MM.1S (cell line): ENCODE measurements at regions not wholly inside any gene's neighbourhood (a gene's known extent, or its start where the extent isn't known, plus 50 kb on each side); places are given as distances from the start of the nearest gene placed in this dataset.
"Not testable (repeated sequence)": the region's sequence is repeated elsewhere in the genome, so short reads cannot be mapped to it uniquely, and the experiment has no call there.

ENCODE experiments used
- DNase-seq: peaks from one replicate; pipeline ENCODE4 v3.0.0-alpha.2; 2015
- H2AFZ ChIP-seq: fragments of 300-600 bp; sonication (generic); 2 replicates; pipeline ENCODE4 v1.6.0; 2016; ENCODE audit warnings: antibody characterized with exemption, low read length
- H3F3A ChIP-seq: fragments of 300-600 bp; sonication (generic); 2 replicates; pipeline ENCODE4 v1.6.1; 2016; ENCODE audit warnings: mild to moderate bottlenecking, antibody characterized with exemption, low read length, moderate library complexity, mixed read lengths; ENCODE audit not compliant: insufficient read depth
- H3K27ac ChIP-seq: fragments of 300-600 bp; sonication (generic); 2 replicates; pipeline ENCODE4 v1.5.1; 2016; ENCODE audit warnings: mild to moderate bottlenecking, low read length
- H3K27me3 ChIP-seq: fragments of 300-600 bp; sonication (generic); replicated peaks from 2 replicates; pipeline ENCODE4 v1.6.0; 2016; ENCODE audit warnings: low read length; ENCODE audit not compliant: insufficient read depth
- H3K36me3 ChIP-seq: fragments of 300-600 bp; sonication (generic); replicated peaks from 2 replicates; pipeline ENCODE4 v1.6.1; 2016; ENCODE audit warnings: mild to moderate bottlenecking, low read length, mixed read lengths; ENCODE audit not compliant: insufficient read depth
- H3K4me1 ChIP-seq: fragments of 300-600 bp; sonication (generic); 2 replicates; pipeline ENCODE4 v1.6.1; 2016; ENCODE audit warnings: low read length, mixed read lengths
- H3K4me2 ChIP-seq: fragments of 300-600 bp; sonication (generic); 2 replicates; pipeline ENCODE4 v1.6.0; 2016; ENCODE audit warnings: low read depth, low read length
- H3K4me3 ChIP-seq: fragments of 300-600 bp; sonication (generic); 2 replicates; pipeline ENCODE4 v1.5.1; 2016; ENCODE audit warnings: low read length, mixed read lengths
- H3K79me2 ChIP-seq: fragments of 300-600 bp; sonication (generic); 2 replicates; pipeline ENCODE4 v1.6.1; 2016; ENCODE audit warnings: mixed run types, low read length, mixed read lengths
- H3K9ac ChIP-seq: fragments of 300-600 bp; sonication (generic); 2 replicates; pipeline ENCODE4 v1.6.1; 2016; ENCODE audit warnings: low read length, mixed read lengths
- H3K9me2 ChIP-seq: fragments of 300-600 bp; sonication (generic); replicated peaks from 2 replicates; pipeline ENCODE4 v1.6.1; 2016; ENCODE audit warnings: mild to moderate bottlenecking, low read length, mixed read lengths; ENCODE audit not compliant: insufficient read depth
- H3K9me3 ChIP-seq: fragments of 300-600 bp; sonication (generic); replicated peaks from 2 replicates; pipeline ENCODE4 v1.6.1; 2016; ENCODE audit warnings: mild to moderate bottlenecking, low read length, mixed read lengths; ENCODE audit not compliant: insufficient read depth
- H4K20me1 ChIP-seq: fragments of 300-600 bp; sonication (generic); 2 replicates; pipeline ENCODE4 v1.6.1; 2016; ENCODE audit warnings: mild to moderate bottlenecking, low read length, moderate library complexity, mixed read lengths; ENCODE audit not compliant: insufficient read depth
- EZH2 ChIP-seq: fragments of 300-600 bp; sonication (generic); optimal IDR thresholded peaks from 2 replicates; pipeline ENCODE3; 2017; ENCODE audit warnings: low read depth, mild to moderate bottlenecking, antibody characterized with exemption, low read length, mixed read lengths
- EZH2phosphoT487 ChIP-seq: fragments of 300-600 bp; sonication (generic); IDR thresholded peaks from 2 replicates; pipeline ENCODE4 v1.6.1; 2018; ENCODE audit warnings: antibody characterized with exemption, low read length
- TF ChIP-seq, protein P1 (sequence below): fragments of 300-600 bp; sonication (generic); IDR thresholded peaks from 2 replicates; pipeline ENCODE4 v1.5.1; 2016; ENCODE audit warnings: antibody characterized with exemption, low read length, mixed read lengths

DNA sequence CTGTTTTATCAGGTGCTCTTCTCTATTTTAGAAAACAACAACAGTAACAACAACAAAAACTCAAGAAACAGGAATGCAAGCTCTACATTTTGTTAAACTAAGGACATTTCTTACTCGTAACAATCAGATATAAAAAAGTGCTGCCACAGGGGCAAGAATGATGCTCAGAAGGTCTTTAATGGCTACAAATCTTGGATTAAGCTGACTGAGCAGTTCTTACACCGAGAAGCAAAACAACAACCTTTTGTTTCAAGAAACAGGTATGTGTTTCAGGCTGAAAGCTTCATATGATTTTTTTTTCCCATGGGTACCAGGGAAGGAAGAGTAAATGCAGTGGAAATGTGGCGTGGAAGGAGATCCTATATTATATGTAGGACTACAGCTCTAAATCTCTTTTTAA lies 786.8 kb upstream of the FBXO33 start:
- no peaks in the 10 kb centered on the region for H3F3A ChIP-seq
- DNase-seq, result no peak
- H3K27me3 ChIP-seq, result no peaks in the 10 kb centered on the region
- H3K4me3 ChIP-seq, result no peak overlapping the region
- no peaks in the 10 kb centered on the region for H3K4me1 ChIP-seq
- no peaks in the 10 kb centered on the region for H3K9me2 ChIP-seq
- no peaks in the 10 kb centered on the region for H4K20me1 ChIP-seq
- no peak overlapping the region for H2AFZ ChIP-seq
- H3K27ac ChIP-seq, result no peak overlapping the region
- no peaks in the 10 kb centered on the region for H3K79me2 ChIP-seq
- no peaks in the 10 kb centered on the region for H3K36me3 ChIP-seq
- H3K9me3 ChIP-seq, result no peaks in the 10 kb centered on the region
- TF ChIP-seq, protein P1, sequence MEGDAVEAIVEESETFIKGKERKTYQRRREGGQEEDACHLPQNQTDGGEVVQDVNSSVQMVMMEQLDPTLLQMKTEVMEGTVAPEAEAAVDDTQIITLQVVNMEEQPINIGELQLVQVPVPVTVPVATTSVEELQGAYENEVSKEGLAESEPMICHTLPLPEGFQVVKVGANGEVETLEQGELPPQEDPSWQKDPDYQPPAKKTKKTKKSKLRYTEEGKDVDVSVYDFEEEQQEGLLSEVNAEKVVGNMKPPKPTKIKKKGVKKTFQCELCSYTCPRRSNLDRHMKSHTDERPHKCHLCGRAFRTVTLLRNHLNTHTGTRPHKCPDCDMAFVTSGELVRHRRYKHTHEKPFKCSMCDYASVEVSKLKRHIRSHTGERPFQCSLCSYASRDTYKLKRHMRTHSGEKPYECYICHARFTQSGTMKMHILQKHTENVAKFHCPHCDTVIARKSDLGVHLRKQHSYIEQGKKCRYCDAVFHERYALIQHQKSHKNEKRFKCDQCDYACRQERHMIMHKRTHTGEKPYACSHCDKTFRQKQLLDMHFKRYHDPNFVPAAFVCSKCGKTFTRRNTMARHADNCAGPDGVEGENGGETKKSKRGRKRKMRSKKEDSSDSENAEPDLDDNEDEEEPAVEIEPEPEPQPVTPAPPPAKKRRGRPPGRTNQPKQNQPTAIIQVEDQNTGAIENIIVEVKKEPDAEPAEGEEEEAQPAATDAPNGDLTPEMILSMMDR, result no peak
- no peak for TF ChIP-seq EZH2phosphoT487
- no peak for TF ChIP-seq EZH2
- H3K4me2 ChIP-seq, result no peak overlapping the region
- H3K9ac ChIP-seq, result no peak overlapping the region

DNA sequence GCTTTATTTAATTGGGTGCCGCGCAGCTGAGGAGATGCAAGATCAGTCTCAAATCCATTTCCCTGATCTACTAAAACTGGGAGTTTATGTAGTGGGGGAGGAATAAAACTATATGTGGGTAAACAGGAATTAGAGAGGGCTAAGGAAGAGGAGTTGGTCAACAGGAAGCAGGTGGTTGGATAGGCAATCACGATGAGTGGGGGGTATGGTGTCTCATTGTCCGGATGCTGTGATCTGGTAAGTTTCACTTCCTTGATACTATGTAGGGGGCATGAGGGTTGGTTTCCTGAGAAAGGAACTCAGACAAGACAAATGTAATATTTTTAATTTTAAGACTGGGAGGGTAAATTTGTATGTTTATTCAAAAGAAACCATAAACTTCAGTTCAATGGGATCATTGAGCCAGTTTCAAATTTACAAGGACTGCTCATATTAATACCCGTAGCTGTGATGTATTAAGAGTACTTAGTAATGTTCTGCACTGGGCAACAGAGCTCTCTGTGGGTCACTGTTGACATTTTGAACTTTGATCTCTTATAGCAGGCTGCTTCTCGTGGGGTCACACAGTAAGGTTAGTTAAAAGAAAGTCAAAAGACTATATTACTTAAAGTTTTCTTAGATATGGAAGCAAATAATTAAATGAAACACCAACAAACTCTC lies 786.2 kb upstream of the FBXO33 start:
- Histone ChIP-seq H3K27me3 (no peaks in the 10 kb centered on the region), H3K4me1 (no peaks in the 10 kb centered on the region), H3K4me2 (no peak overlapping the region), H3F3A (no peaks in the 10 kb centered on the region), H3K36me3 (no peaks in the 10 kb centered on the region), H3K79me2 (no peaks in the 10 kb centered on the region), H4K20me1 (no peaks in the 10 kb centered on the region), H3K9me3 (no peaks in the 10 kb centered on the region), H3K9ac (no peak overlapping the region), H3K27ac (no peak overlapping the region), H3K4me3 (no peak overlapping the region), H3K9me2 (no peaks in the 10 kb centered on the region), H2AFZ (no peak overlapping the region)
- no peak for TF ChIP-seq EZH2
- TF ChIP-seq, protein P1, result no peak
- no peak for TF ChIP-seq EZH2phosphoT487
- DNase-seq, result peak; percentile 17

DNA sequence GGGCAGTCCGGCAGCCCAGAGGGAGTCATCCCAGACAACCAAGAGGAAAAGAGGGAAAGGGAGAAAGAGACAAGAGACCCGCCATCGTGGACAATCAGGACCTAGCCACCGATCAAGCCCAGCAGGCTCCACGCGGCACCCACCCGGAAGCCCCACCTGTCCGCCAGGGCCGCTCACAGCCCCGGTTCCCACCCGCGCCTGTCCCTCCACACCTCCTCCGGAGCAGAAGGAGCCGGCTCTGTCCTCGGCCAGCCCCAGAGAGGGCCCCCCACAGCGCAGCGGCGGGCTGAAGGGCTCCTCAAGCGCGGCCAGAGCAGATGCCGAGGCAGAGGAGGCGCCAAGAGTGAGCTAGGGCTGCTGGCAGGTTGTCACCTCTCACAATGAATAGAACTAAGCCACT lies 784.7 kb upstream of the FBXO33 start:
- Histone ChIP-seq H4K20me1 (no peaks in the 10 kb centered on the region), H3K4me2 (no peak overlapping the region), H3K4me3 (no peak overlapping the region), H3K9me2 (no peaks in the 10 kb centered on the region), H3K27me3 (no peaks in the 10 kb centered on the region), H3F3A (no peaks in the 10 kb centered on the region), H3K9me3 (no peaks in the 10 kb centered on the region), H3K9ac (no peak overlapping the region), H3K27ac (no peak overlapping the region), H2AFZ (no peak overlapping the region), H3K79me2 (no peaks in the 10 kb centered on the region), H3K4me1 (no peaks in the 10 kb centered on the region), H3K36me3 (no peaks in the 10 kb centered on the region)
- no peak for TF ChIP-seq EZH2phosphoT487
- TF ChIP-seq EZH2, result no peak
- TF ChIP-seq, protein P1, result no peak
- no peak for DNase-seq

DNA sequence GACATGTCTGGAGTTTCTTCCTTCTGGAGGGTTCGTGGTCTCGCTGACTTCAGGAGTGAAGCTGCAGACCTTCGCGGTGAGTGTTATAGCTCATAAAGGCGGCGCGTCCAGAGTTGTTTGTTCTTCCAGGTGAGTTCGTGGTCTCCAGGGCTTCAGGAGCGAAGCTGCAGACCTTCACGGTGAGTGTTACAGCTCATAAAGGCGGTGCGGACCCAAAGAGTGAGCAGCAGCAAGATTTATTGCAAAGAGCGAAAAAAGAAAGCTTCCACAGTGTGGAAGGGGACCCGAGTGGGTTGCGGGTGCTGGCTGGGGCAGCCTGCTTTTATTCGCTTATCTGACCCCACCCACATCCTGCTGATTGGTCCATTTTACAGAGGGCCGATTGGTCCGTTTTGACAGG lies 784.2 kb upstream of the FBXO33 start:
- not testable (repeated sequence) for H3K79me2 ChIP-seq, DNase-seq, H3K4me2 ChIP-seq, H3K9ac ChIP-seq, H3K9me3 ChIP-seq, H3K4me1 ChIP-seq, H3F3A ChIP-seq, H3K36me3 ChIP-seq, H3K27ac ChIP-seq, H3K4me3 ChIP-seq, H2AFZ ChIP-seq, H4K20me1 ChIP-seq, H3K27me3 ChIP-seq, H3K9me2 ChIP-seq
